Sigmoid colon (tissue), 6 donors: ENCODE measurements at regions not wholly inside any gene's neighbourhood (a gene's known extent, or its start where the extent isn't known, plus 50 kb on each side); places are given as distances from the start of the nearest gene placed in this dataset.

ENCODE experiments used
- DNase-seq: peaks from one replicate; pipeline ENCODE4 v3.0.0-alpha.2; 2019
- H3K27ac ChIP-seq, 4 donors: fragments of 200-600 bp; sonication (generic); one replicate each; pipeline ENCODE4 v1.5.1; 2016 to 2019; ENCODE audit warnings: mild to moderate bottlenecking in 1 of 4
- H3K27me3 ChIP-seq, 3 donors: fragments of 200-600 bp; sonication (generic); one replicate each; pipeline ENCODE4 v1.5.1; 2019; ENCODE audit warnings: mild to moderate bottlenecking in 1 of 3
- H3K36me3 ChIP-seq, 4 donors: fragments of 200-600 bp; sonication (generic); one replicate each; pipeline ENCODE4 v1.5.1; 2016 to 2019
- H3K4me1 ChIP-seq, 4 donors: fragments of 200-600 bp; sonication (generic); one replicate each; pipeline ENCODE4 v1.5.1; 2017 to 2019
- H3K4me3 ChIP-seq, 4 donors: fragments of 200-600 bp; sonication (generic); one replicate each; pipeline ENCODE4 v1.5.1; 2017 to 2019; ENCODE audit warnings: mild to moderate bottlenecking in 2 of 4, moderate library complexity in 1 of 4
- H3K9me3 ChIP-seq, 4 donors: fragments of 200-600 bp in 3 of 4; sonication (generic) in 3 of 4; one replicate each; pipeline versions ENCODE4 v1.5.1 to v1.6.1; 2013 to 2019
- EP300 ChIP-seq, 4 donors: sonication (generic); formaldehyde crosslinking; IDR thresholded peaks; one replicate each; pipeline ENCODE4 v1.6.1; 2017; ENCODE audit warnings: antibody characterized with exemption in 4 of 4
- POLR2A ChIP-seq, 2 donors: fragments of 450-650 bp; IDR thresholded peaks; one replicate each; pipeline ENCODE4 v1.6.1; 2016; ENCODE audit warnings: antibody characterized with exemption in 2 of 2, mild to moderate bottlenecking in 2 of 2, moderate library complexity in 2 of 2
- POLR2AphosphoS5 ChIP-seq, 4 donors: sonication (generic); formaldehyde crosslinking; IDR thresholded peaks; one replicate each; pipeline ENCODE4 v1.6.1; 2017; ENCODE audit warnings: antibody characterized with exemption in 4 of 4
- WGBS, 2 donors: extraction: QIAGEN DNeasy Blood & Tissue Kit; methylation state at CpG; one replicate each; pipeline ENCODE4 v1.1.7; 2013; 5-methylcytosine and 5-hydroxymethylcytosine counted together
- intact Hi-C: fragments of 100-400 bp; cut with DNase I; formaldehyde crosslinking; loops from one replicate; pipeline ENCODE4 v1.15.1; 2023
- TF ChIP-seq, protein P1 (sequence below), 4 experiments: fragments of 450-650 bp in 3 of 4; fragments of 200-600 bp in 1 of 4; IDR thresholded peaks; one replicate each; pipeline ENCODE4 v1.5.1; 2016 to 2019; ENCODE audit warnings: antibody characterized with exemption in 4 of 4, mild to moderate bottlenecking in 3 of 4, moderate library complexity in 2 of 4
- donor health status: healthy with polysubstance abuse.
- donor health status: healthy.

DNA sequence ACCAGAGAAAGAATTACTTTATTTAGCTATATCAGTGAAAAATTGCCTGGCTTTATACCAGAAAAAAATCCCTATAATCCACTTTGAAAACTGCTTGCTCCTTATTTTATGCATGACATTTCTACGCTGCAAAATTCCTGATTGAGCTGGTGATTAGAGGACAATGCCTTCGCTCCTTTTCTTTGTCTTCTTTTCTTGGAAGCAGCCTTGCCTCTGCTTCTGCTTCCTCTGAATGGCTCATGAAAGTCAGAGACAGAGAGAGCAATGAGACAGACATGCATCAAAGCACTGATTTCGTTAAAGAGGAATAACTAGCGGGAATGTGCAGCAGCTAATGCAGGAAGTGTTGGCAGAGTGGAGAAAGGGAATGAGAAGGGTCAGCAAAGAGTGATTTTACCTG lies 294.3 kb upstream of the IGFBP7 start:
- no peak overlapping the region for H3K27ac ChIP-seq
- no peaks in the 10 kb centered on the region for H3K4me1 ChIP-seq
- H3K4me3 ChIP-seq, result no peak overlapping the region
- intact Hi-C loops, result no loop called here
- TF ChIP-seq POLR2A (IDR thresholded peaks at IDR 0.05) (no peak), POLR2AphosphoS5 (IDR thresholded peaks at IDR 0.05) (no peak), EP300 (IDR thresholded peaks at IDR 0.05) (no peak)
- TF ChIP-seq, protein P1, sequence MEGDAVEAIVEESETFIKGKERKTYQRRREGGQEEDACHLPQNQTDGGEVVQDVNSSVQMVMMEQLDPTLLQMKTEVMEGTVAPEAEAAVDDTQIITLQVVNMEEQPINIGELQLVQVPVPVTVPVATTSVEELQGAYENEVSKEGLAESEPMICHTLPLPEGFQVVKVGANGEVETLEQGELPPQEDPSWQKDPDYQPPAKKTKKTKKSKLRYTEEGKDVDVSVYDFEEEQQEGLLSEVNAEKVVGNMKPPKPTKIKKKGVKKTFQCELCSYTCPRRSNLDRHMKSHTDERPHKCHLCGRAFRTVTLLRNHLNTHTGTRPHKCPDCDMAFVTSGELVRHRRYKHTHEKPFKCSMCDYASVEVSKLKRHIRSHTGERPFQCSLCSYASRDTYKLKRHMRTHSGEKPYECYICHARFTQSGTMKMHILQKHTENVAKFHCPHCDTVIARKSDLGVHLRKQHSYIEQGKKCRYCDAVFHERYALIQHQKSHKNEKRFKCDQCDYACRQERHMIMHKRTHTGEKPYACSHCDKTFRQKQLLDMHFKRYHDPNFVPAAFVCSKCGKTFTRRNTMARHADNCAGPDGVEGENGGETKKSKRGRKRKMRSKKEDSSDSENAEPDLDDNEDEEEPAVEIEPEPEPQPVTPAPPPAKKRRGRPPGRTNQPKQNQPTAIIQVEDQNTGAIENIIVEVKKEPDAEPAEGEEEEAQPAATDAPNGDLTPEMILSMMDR (IDR thresholded peaks at IDR 0.05), result no peak
- H3K9me3 ChIP-seq, result no peaks in the 10 kb centered on the region
- H3K36me3 ChIP-seq, result no peaks in the 10 kb centered on the region
- H3K27me3 ChIP-seq, result no peaks in the 10 kb centered on the region
- WGBS, 2 donors, result 58 to 62% methylated on average over 4 of the region's 4 CpGs
- no peak for DNase-seq

- intact Hi-C loops, result no loop called here
- Histone ChIP-seq H3K4me3 (no peak overlapping the region), H3K27me3 (no peaks in the 10 kb centered on the region), H3K9me3 (no peaks in the 10 kb centered on the region), H3K4me1 (no peaks in the 10 kb centered on the region), H3K27ac (no peak overlapping the region), H3K36me3 (no peaks in the 10 kb centered on the region)
- TF ChIP-seq EP300 (IDR thresholded peaks at IDR 0.05) (no peak), POLR2AphosphoS5 (IDR thresholded peaks at IDR 0.05) (no peak), POLR2A (IDR thresholded peaks at IDR 0.05) (no peak)
- TF ChIP-seq, protein P1 (IDR thresholded peaks at IDR 0.05), result no peak
- WGBS, 2 donors, result 79 to 81% methylated on average over 2 of the region's 2 CpGs
- no peak for DNase-seq
Observed at GRCh38 chr4:57403591-57403990, 293.4 kb upstream of the IGFBP7 start.

DNA sequence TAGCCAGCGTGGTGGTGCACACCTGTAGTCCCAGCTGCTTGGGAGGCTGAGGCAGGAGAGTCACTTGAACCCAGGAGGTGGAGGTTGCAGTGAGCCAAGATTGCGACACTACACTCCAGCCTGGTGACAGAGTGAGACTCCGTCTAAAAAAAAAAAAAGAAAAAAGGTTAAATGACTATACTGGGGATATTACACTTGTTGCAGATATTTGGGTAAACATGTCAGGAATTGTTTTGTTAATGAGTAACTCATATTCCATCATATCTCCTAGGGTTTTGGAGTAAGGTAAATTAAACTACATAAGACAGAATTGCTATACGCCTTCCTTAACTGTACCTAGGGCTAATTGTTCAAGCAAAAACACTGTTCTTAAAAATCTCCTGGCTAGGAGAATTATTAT lies 291.4 kb upstream of the IGFBP7 start:
- no peak for TF ChIP-seq EP300 (IDR thresholded peaks at IDR 0.05)
- TF ChIP-seq, protein P1 (IDR thresholded peaks at IDR 0.05), result no peak
- WGBS, 2 donors, result 41 to 79% methylated on average over 4 of the region's 4 CpGs
- Histone ChIP-seq H3K9me3 (no peaks in the 10 kb centered on the region), H3K27me3 (no peaks in the 10 kb centered on the region), H3K4me1 (no peaks in the 10 kb centered on the region), H3K27ac (no peak overlapping the region), H3K4me3 (no peak overlapping the region), H3K36me3 (no peaks in the 10 kb centered on the region)
- intact Hi-C loops, result no loop called here
- no peak for DNase-seq

- DNase-seq, result no peak
- H3K9me3 ChIP-seq, result no peaks in the 10 kb centered on the region
- H3K4me1 ChIP-seq, result no peaks in the 10 kb centered on the region
- intact Hi-C loops, result no loop called here
- no peaks in the 10 kb centered on the region for H3K36me3 ChIP-seq
- H3K27me3 ChIP-seq, result no peaks in the 10 kb centered on the region
- 95 to 96% methylated on average over 3 of the region's 3 CpGs for WGBS, 2 donors
- H3K4me3 ChIP-seq, result no peak overlapping the region
- no peak overlapping the region for H3K27ac ChIP-seq
- TF ChIP-seq POLR2AphosphoS5 (IDR thresholded peaks at IDR 0.05) (no peak), POLR2A (IDR thresholded peaks at IDR 0.05) (no peak), EP300 (IDR thresholded peaks at IDR 0.05) (no peak)
- TF ChIP-seq, protein P1 (IDR thresholded peaks at IDR 0.05), result no peak
Observed at GRCh38 chr4:57378766-57379165, 268.6 kb upstream of the IGFBP7 start.

GRCh38 chr4:57374866-57375595 lies 264.8 kb upstream of the IGFBP7 start:
- Histone ChIP-seq H3K27me3 (no peaks in the 10 kb centered on the region), H3K9me3 (no peaks in the 10 kb centered on the region), H3K27ac (no peak overlapping the region), H3K4me1 (no peaks in the 10 kb centered on the region), H3K36me3 (no peaks in the 10 kb centered on the region), H3K4me3 (no peak overlapping the region)
- intact Hi-C loops, result no loop called here
- WGBS, 2 donors, result 84 to 88% methylated on average over 1 of the region's 1 CpG
- TF ChIP-seq POLR2A (IDR thresholded peaks at IDR 0.05) (no peak), EP300 (IDR thresholded peaks at IDR 0.05) (no peak), POLR2AphosphoS5 (IDR thresholded peaks at IDR 0.05) (no peak)
- TF ChIP-seq, protein P1 (IDR thresholded peaks at IDR 0.05), result no peak
- DNase-seq, result no peak
